Stimulated activated CD4-positive, alpha-beta T cell treated with anti-CD3 and anti-CD28 coated beads, Interleukin-4, amount 100 ng/mL, for 1 hour (primary cell): ENCODE measurements at regions not wholly inside any gene's neighbourhood (a gene's known extent, or its start where the extent isn't known, plus 50 kb on each side); places are given as distances from the start of the nearest gene placed in this dataset.
"Not testable (repeated sequence)": the region's sequence is repeated elsewhere in the genome, so short reads cannot be mapped to it uniquely, and the experiment has no call there.

Experiments
- DNase-seq: peaks from one replicate; pipeline ENCODE4 v3.0.0-alpha.2; 2020

- DNase-seq: no peak
These were observed 464.8 kb upstream of the CDH4 start for GRCh38 chr20:60787276-60787675.

GRCh38 chr20:60788070-60788469 lies 464.0 kb upstream of the CDH4 start:
- no peak for DNase-seq

- no peak for DNase-seq
These were observed 462.7 kb upstream of the CDH4 start for GRCh38 chr20:60789399-60789798.

- DNase-seq: not testable (repeated sequence)
These were observed 461.7 kb upstream of the CDH4 start for GRCh38 chr20:60790339-60790738.

- no peak for DNase-seq
These were observed 460.2 kb upstream of the CDH4 start for GRCh38 chr20:60791823-60792222.

GRCh38 chr20:60792941-60793340 lies 459.1 kb upstream of the CDH4 start:
- no peak for DNase-seq

GRCh38 chr20:60794674-60795073 lies 457.4 kb upstream of the CDH4 start:
- DNase-seq: no peak

- DNase-seq: no peak
These were observed 456.4 kb upstream of the CDH4 start for GRCh38 chr20:60795651-60796050.

- DNase-seq: no peak
These were observed 451.9 kb upstream of the CDH4 start for GRCh38 chr20:60800185-60800584.

- DNase-seq: no peak
These were observed 449.4 kb upstream of the CDH4 start for GRCh38 chr20:60802676-60803075.

GRCh38 chr20:60803335-60804055 lies 448.6 kb upstream of the CDH4 start:
- no peak for DNase-seq

- no peak for DNase-seq
These were observed 447.7 kb upstream of the CDH4 start for GRCh38 chr20:60804240-60804917.

GRCh38 chr20:60804918-60805630 lies 447.0 kb upstream of the CDH4 start:
- no peak for DNase-seq

GRCh38 chr20:60806354-60806753 lies 445.7 kb upstream of the CDH4 start:
- no peak for DNase-seq

- no peak for DNase-seq
These were observed 445.2 kb upstream of the CDH4 start for GRCh38 chr20:60806824-60807223.

GRCh38 chr20:60808003-60808672 lies 443.9 kb upstream of the CDH4 start:
- no peak for DNase-seq

GRCh38 chr20:60808701-60809100 lies 443.4 kb upstream of the CDH4 start:
- DNase-seq: no peak

GRCh38 chr20:60810561-60810960 lies 441.5 kb upstream of the CDH4 start:
- no peak for DNase-seq

GRCh38 chr20:60812561-60812960 lies 439.5 kb upstream of the CDH4 start:
- DNase-seq: no peak

- no peak for DNase-seq
These were observed 439.0 kb upstream of the CDH4 start for GRCh38 chr20:60813066-60813465.

- no peak for DNase-seq
These were observed 436.4 kb upstream of the CDH4 start for GRCh38 chr20:60815656-60816055.

- no peak for DNase-seq
These were observed 435.2 kb upstream of the CDH4 start for GRCh38 chr20:60816901-60817300.

- no peak for DNase-seq
These were observed 434.2 kb upstream of the CDH4 start for GRCh38 chr20:60817891-60818290.

GRCh38 chr20:60819511-60819910 lies 432.6 kb upstream of the CDH4 start:
- no peak for DNase-seq
